ENCODE measurements at regions not wholly inside any gene's neighbourhood (a gene's known extent, or its start where the extent isn't known, plus 50 kb on each side); places are given as distances from the start of the nearest gene placed in this dataset.

- H3K4me3 ChIP-seq (ENCODE audit: low read depth, low read length), result no peak overlapping the region
- TF ChIP-seq CTCF (IDR thresholded peaks at IDR 0.05; ENCODE audit: insufficient read depth, low read length, missing control alignments), result no peak
- no peak for DNase-seq (ENCODE audit: low read depth, low spot score)
- ChIA-PET CTCF (interaction anchor here (1.0 to 1.1 kb wide), 2 partner anchors 8 to 14 kb away, joined by 3 to 4 read pairs; no protein-coding TSS in a partner anchor), POLR2A (no interaction called here)
These were observed 125.1 kb upstream of the COL5A1 start for GRCh38 chr9:134516464-134516863.

- no peak for DNase-seq (ENCODE audit: low read depth, low spot score)
- ChIA-PET CTCF (interaction anchor here (1.1 kb wide), 1 partner anchor 9 kb away, joined by 3 read pairs; no protein-coding TSS in a partner anchor), POLR2A (no interaction called here)
- TF ChIP-seq CTCF (IDR thresholded peaks at IDR 0.05; ENCODE audit: insufficient read depth, low read length, missing control alignments), result no peak
- H3K4me3 ChIP-seq (ENCODE audit: low read depth, low read length), result no peak overlapping the region
These were observed 124.4 kb upstream of the COL5A1 start for GRCh38 chr9:134517069-134517680.

GRCh38 chr9:134518004-134518606 is 123.5 kb upstream of the COL5A1 start:
- H3K4me3 ChIP-seq (ENCODE audit: low read depth, low read length), result no peak overlapping the region
- POLR2A ChIA-PET, result interaction anchor here (0.6 kb wide), 1 partner anchor 127 kb away, joined by 3 read pairs; no protein-coding TSS in a partner anchor
- TF ChIP-seq CTCF (IDR thresholded peaks at IDR 0.05; ENCODE audit: insufficient read depth, low read length, missing control alignments), result no peak
- CTCF ChIA-PET, result no interaction called here
- DNase-seq (ENCODE audit: low read depth, low spot score), result no peak

- no peak overlapping the region for H3K4me3 ChIP-seq (ENCODE audit: low read depth, low read length)
- TF ChIP-seq CTCF (IDR thresholded peaks at IDR 0.05; ENCODE audit: insufficient read depth, low read length, missing control alignments), result no peak
- CTCF ChIA-PET, result no interaction called here
- POLR2A ChIA-PET, result no interaction called here
- DNase-seq (ENCODE audit: low read depth, low spot score), result no peak
These were observed 122.1 kb upstream of the COL5A1 start for GRCh38 chr9:134519375-134520070.

GRCh38 chr9:134521817-134522501 is 119.6 kb upstream of the COL5A1 start:
- no peak for TF ChIP-seq CTCF (IDR thresholded peaks at IDR 0.05; ENCODE audit: insufficient read depth, low read length, missing control alignments)
- DNase-seq (ENCODE audit: low read depth, low spot score), result no peak
- ChIA-PET CTCF (no interaction called here), POLR2A (no interaction called here)
- H3K4me3 ChIP-seq (ENCODE audit: low read depth, low read length), result no peak overlapping the region

- ChIA-PET POLR2A (no interaction called here), CTCF (no interaction called here)
- no peak overlapping the region for H3K4me3 ChIP-seq (ENCODE audit: low read depth, low read length)
- no peak for TF ChIP-seq CTCF (IDR thresholded peaks at IDR 0.05; ENCODE audit: insufficient read depth, low read length, missing control alignments)
- no peak for DNase-seq (ENCODE audit: low read depth, low spot score)
These were observed 119.1 kb upstream of the COL5A1 start for GRCh38 chr9:134522502-134522848.
